Activated CD4-positive, alpha-beta T cell treated with anti-CD3 and anti-CD28 coated beads, Interleukin-2, amount 10 ng/mL, durations not matched to agents 24 days and 14 days (primary cell): ENCODE measurements at regions not wholly inside any gene's neighbourhood (a gene's known extent, or its start where the extent isn't known, plus 50 kb on each side); places are given as distances from the start of the nearest gene placed in this dataset.

Source experiments
- DNase-seq: peaks from one replicate; pipeline ENCODE4 v3.0.0; 2022
- H3K27ac Mint-ChIP-seq: one replicate; pipeline ENCODE4 v1.8.0; 2022; ENCODE audit warnings: mild to moderate bottlenecking, mixed read lengths
- H3K27me3 Mint-ChIP-seq: one replicate; pipeline ENCODE4 v1.8.0; 2022; ENCODE audit warnings: mixed read lengths
- H3K36me3 Mint-ChIP-seq: one replicate; pipeline ENCODE4 v1.8.0; 2022; ENCODE audit warnings: low read depth, mild to moderate bottlenecking, mixed read lengths
- H3K4me1 Mint-ChIP-seq: one replicate; pipeline ENCODE4 v1.8.0; 2021; ENCODE audit warnings: mixed read lengths
- H3K4me3 Mint-ChIP-seq: one replicate; pipeline ENCODE4 v1.8.0; 2022; ENCODE audit warnings: mild to moderate bottlenecking, moderate library complexity, mixed read lengths
- H3K9me3 Mint-ChIP-seq: one replicate; pipeline ENCODE4 v1.8.0; 2021; ENCODE audit warnings: mixed read lengths
- intact Hi-C: fragments of 100-400 bp; cut with micrococcal nuclease; formaldehyde crosslinking; loops from one replicate; pipeline ENCODE4 v1.15.1; 2023

DNA sequence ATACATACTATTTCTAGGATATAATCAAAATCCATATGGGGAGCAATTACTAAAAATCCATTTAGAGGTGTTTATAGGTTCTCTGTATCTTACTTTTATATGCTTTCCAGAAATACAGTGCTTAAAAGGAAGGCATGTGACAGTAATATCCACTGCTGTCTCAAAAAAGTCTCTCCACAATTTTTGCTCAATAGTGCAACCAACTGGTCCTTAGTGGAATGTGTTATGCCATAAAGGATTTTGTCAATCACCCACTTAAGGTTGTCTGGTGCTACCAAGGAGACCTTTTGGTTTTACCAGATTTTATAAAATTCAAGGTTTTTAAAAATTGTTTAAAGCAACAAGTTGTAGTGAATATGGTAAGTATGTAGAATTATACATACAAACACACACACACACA is 328.5 kb upstream of the DSEL start:
- Mint-ChIP-seq H3K9me3 (no peaks in the 10 kb centered on the region), H3K27me3 (no peaks in the 10 kb centered on the region), H3K36me3 (no peaks in the 10 kb centered on the region), H3K4me1 (no peaks in the 10 kb centered on the region), H3K4me3 (no peak overlapping the region), H3K27ac (no peak overlapping the region)
- no peak for DNase-seq
- intact Hi-C loops: no loop called here

GRCh38 chr18:67840379-67840778 is 323.9 kb upstream of the DSEL start:
- DNase-seq: no peak
- H3K27me3 Mint-ChIP-seq: no peaks in the 10 kb centered on the region
- no peaks in the 10 kb centered on the region for H3K9me3 Mint-ChIP-seq
- no peak overlapping the region for H3K27ac Mint-ChIP-seq
- H3K4me3 Mint-ChIP-seq: no peak overlapping the region
- intact Hi-C loops: no loop called here
- no peaks in the 10 kb centered on the region for H3K36me3 Mint-ChIP-seq
- no peaks in the 10 kb centered on the region for H3K4me1 Mint-ChIP-seq

GRCh38 chr18:67818432-67818831 is 301.9 kb upstream of the DSEL start:
- intact Hi-C loops: no loop called here
- H3K27me3 Mint-ChIP-seq: no peaks in the 10 kb centered on the region
- H3K9me3 Mint-ChIP-seq: no peaks in the 10 kb centered on the region
- no peaks in the 10 kb centered on the region for H3K36me3 Mint-ChIP-seq
- no peak overlapping the region for H3K4me3 Mint-ChIP-seq
- H3K27ac Mint-ChIP-seq: no peak overlapping the region
- no peaks in the 10 kb centered on the region for H3K4me1 Mint-ChIP-seq
- DNase-seq: no peak

- Mint-ChIP-seq H3K27me3 (no peaks in the 10 kb centered on the region), H3K4me1 (no peaks in the 10 kb centered on the region), H3K4me3 (no peak overlapping the region), H3K9me3 (no peaks in the 10 kb centered on the region), H3K27ac (no peak overlapping the region), H3K36me3 (no peaks in the 10 kb centered on the region)
- DNase-seq: no peak
- intact Hi-C loops: no loop called here
Measured at GRCh38 chr18:67815280-67815679, 298.8 kb upstream of the DSEL start.

DNA sequence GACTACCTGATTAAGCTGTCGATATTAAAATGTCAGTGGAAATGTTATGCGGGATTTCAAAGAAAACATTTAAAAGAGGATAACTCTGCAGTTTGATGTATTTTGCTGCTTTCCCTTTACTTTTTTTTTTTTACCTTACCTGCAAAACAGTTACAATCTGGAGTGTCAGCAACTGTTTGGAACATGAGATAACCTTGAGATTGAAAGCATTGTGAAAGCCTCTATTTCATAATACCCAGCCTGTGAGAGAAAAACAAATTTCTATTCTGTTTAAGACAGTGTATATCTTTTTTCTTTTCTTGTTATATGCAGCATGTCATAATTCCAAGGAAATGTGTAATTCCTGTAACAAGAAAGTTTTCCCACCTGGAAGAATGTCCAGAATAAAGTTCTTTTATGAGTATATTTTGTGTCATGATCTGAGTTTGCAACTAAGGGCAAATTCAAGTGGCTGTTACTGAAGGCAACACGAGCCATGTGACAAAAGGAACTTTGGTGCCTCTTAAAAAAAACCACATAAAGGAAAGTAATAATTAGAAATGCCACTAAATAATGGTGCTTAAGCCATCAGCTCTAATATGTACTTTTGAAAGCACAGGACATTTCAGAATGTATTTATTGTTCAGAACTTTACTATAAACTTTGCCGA is 297.0 kb upstream of the DSEL start:
- H3K36me3 Mint-ChIP-seq: no peaks in the 10 kb centered on the region
- intact Hi-C loops: no loop called here
- H3K27me3 Mint-ChIP-seq: no peaks in the 10 kb centered on the region
- no peaks in the 10 kb centered on the region for H3K4me1 Mint-ChIP-seq
- DNase-seq: no peak
- no peak overlapping the region for H3K4me3 Mint-ChIP-seq
- H3K27ac Mint-ChIP-seq: no peak overlapping the region
- H3K9me3 Mint-ChIP-seq: no peaks in the 10 kb centered on the region

- H3K4me1 Mint-ChIP-seq: no peaks in the 10 kb centered on the region
- H3K4me3 Mint-ChIP-seq: no peak overlapping the region
- H3K9me3 Mint-ChIP-seq: no peaks in the 10 kb centered on the region
- H3K36me3 Mint-ChIP-seq: no peaks in the 10 kb centered on the region
- H3K27ac Mint-ChIP-seq: no peak overlapping the region
- intact Hi-C loops: no loop called here
- no peaks in the 10 kb centered on the region for H3K27me3 Mint-ChIP-seq
- no peak for DNase-seq
Measured at GRCh38 chr18:67805261-67805660, 288.7 kb upstream of the DSEL start.

DNA sequence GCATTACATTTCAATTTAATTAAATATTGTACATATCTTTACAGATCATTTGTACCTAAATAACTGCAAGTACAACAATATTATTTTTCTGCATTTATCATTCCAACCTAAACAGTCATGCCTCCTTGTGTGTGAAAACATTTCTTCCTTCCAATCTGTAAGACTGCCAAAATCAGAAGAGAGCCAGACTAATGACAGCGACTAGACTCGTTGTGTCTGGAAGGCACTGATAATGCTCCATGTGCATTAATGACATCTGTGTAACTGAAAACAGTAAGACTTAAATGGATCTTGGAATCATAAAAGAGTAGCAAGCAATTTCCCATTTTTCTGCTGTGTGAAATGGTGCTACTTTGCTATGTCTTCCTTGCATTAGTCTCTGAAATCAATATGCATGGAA is 278.0 kb upstream of the DSEL start:
- H3K27ac Mint-ChIP-seq: no peak overlapping the region
- no peaks in the 10 kb centered on the region for H3K27me3 Mint-ChIP-seq
- H3K4me3 Mint-ChIP-seq: no peak overlapping the region
- no peak for DNase-seq
- H3K4me1 Mint-ChIP-seq: no peaks in the 10 kb centered on the region
- intact Hi-C loops: no loop called here
- H3K36me3 Mint-ChIP-seq: no peaks in the 10 kb centered on the region
- H3K9me3 Mint-ChIP-seq: no peaks in the 10 kb centered on the region

GRCh38 chr18:67790527-67790926 is 274.0 kb upstream of the DSEL start:
- H3K9me3 Mint-ChIP-seq: no peaks in the 10 kb centered on the region
- no peaks in the 10 kb centered on the region for H3K36me3 Mint-ChIP-seq
- H3K4me3 Mint-ChIP-seq: no peak overlapping the region
- DNase-seq: no peak
- intact Hi-C loops: no loop called here
- no peak overlapping the region for H3K27ac Mint-ChIP-seq
- H3K27me3 Mint-ChIP-seq: no peaks in the 10 kb centered on the region
- H3K4me1 Mint-ChIP-seq: no peaks in the 10 kb centered on the region

- intact Hi-C loops: no loop called here
- H3K4me1 Mint-ChIP-seq: no peaks in the 10 kb centered on the region
Measured at GRCh38 chr18:67789165-67789545, 272.6 kb upstream of the DSEL start.

DNA sequence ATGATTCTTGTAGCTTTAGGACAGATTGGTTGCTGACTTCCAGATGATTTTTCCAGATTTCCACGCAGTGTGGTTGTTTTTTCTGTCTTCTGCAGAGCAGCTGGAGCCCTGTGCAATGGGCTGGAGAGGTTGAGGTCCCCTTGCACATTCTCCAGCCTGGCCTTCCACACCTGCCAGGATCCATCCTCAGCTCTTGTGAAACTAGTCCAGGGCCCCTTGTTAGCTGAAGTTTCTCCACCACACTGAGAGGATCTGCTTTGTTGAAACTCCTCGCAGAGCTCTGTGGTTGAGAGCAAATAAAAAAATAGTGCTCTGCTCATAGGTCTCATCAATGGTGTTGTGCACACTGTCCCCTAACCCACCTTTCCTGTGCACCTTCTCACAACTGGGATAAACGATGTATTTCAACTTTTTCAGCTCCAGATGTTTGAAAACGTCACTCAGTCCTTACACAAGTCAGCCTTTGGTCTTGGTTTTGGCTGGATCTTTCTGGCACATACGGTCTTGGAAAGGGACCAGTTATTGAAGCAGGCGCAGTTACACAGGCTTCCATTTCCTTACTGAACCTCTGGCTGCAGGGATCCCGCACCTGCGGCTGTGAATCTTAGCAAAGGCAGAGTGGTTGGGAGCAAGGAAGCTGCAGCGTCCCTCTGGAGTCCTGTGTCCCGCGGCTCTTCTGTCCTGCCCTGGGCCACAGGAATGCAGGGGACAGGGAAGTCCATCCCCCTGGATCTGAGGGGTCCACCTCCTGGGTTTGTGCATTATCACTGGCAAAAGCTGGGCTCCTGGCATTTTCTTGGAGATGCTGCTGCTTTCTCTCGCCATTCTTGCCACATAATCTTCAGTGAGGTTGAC is 272.0 kb upstream of the DSEL start:
- intact Hi-C loops: no loop called here
- no peaks in the 10 kb centered on the region for H3K27me3 Mint-ChIP-seq
- no peak overlapping the region for H3K4me3 Mint-ChIP-seq
- H3K4me1 Mint-ChIP-seq: no peaks in the 10 kb centered on the region
- DNase-seq: no peak
- no peaks in the 10 kb centered on the region for H3K9me3 Mint-ChIP-seq
- H3K36me3 Mint-ChIP-seq: no peaks in the 10 kb centered on the region
- no peak overlapping the region for H3K27ac Mint-ChIP-seq

More at GRCh38 chr18:67789165-67789545, 272.6 kb upstream of the DSEL start:
- Mint-ChIP-seq H3K4me3 (no peak overlapping the region), H3K36me3 (no peaks in the 10 kb centered on the region), H3K27me3 (no peaks in the 10 kb centered on the region), H3K27ac (no peak overlapping the region), H3K9me3 (no peaks in the 10 kb centered on the region)
- no peak for DNase-seq

- no peaks in the 10 kb centered on the region for H3K9me3 Mint-ChIP-seq
Measured at GRCh38 chr18:67783196-67783946, 266.9 kb upstream of the DSEL start.

GRCh38 chr18:67778016-67778415 is 261.5 kb upstream of the DSEL start:
- intact Hi-C loops: no loop called here
- H3K27me3 Mint-ChIP-seq: no peaks in the 10 kb centered on the region
- no peak for DNase-seq
- H3K4me1 Mint-ChIP-seq: no peaks in the 10 kb centered on the region
- no peak overlapping the region for H3K27ac Mint-ChIP-seq
- no peaks in the 10 kb centered on the region for H3K9me3 Mint-ChIP-seq
- no peak overlapping the region for H3K4me3 Mint-ChIP-seq
- H3K36me3 Mint-ChIP-seq: no peaks in the 10 kb centered on the region

More at GRCh38 chr18:67783196-67783946, 266.9 kb upstream of the DSEL start:
- Mint-ChIP-seq H3K27me3 (no peaks in the 10 kb centered on the region), H3K4me1 (no peaks in the 10 kb centered on the region), H3K36me3 (no peaks in the 10 kb centered on the region), H3K27ac (no peak overlapping the region), H3K4me3 (no peak overlapping the region)
- no peak for DNase-seq
- intact Hi-C loops: no loop called here

- Mint-ChIP-seq H3K9me3 (no peaks in the 10 kb centered on the region), H3K27me3 (no peaks in the 10 kb centered on the region), H3K27ac (no peak overlapping the region), H3K4me3 (no peak overlapping the region), H3K36me3 (no peaks in the 10 kb centered on the region), H3K4me1 (no peaks in the 10 kb centered on the region)
- no peak for DNase-seq
- intact Hi-C loops: no loop called here
Measured at GRCh38 chr18:67776929-67777328, 260.4 kb upstream of the DSEL start.

DNA sequence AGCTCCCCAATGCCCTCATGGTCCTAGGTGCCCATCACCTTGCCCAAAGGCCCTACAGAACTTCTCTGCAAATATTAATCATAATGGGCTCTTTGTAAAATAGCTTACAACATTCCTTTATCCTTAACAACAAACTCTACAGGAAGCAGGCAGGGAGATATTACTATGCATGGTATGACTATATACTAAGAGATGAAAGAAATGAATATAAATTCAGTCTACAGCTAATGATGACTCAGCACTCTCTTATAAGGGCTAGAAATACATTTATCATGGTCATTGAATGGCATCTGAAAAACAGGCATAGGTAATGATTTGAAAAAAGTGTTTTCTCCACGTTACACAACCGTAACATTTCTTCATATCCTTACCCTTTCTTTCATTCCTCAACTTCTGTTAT is 254.8 kb upstream of the DSEL start:
- Mint-ChIP-seq H3K4me1 (no peaks in the 10 kb centered on the region), H3K9me3 (no peaks in the 10 kb centered on the region), H3K4me3 (no peak overlapping the region), H3K36me3 (no peaks in the 10 kb centered on the region), H3K27me3 (no peaks in the 10 kb centered on the region), H3K27ac (no peak overlapping the region)
- DNase-seq: no peak
- intact Hi-C loops: no loop called here
